ENCODE measurements at regions not wholly inside any gene's neighbourhood (a gene's known extent, or its start where the extent isn't known, plus 50 kb on each side); places are given as distances from the start of the nearest gene placed in this dataset.

DNA sequence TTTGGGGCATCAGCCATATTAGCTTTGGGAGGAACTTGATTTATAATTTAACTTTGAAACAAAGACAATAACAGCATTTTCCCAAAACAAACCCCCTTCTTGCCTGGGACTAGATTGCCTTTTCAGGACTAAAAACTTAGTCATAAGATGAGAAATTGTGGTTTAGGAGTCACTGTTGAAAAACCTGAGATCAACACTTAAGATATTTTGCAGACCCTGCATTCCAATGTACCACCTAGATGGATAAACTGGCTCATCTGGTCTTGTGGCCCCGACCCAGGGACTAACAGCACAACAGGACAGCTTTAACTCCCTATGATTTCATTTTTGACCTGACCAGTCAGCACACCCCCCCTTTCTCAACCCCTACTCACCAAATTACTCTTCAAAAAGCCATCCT is 1165.4 kb downstream of the XPNPEP1 start:
- TF ChIP-seq, protein P1, sequence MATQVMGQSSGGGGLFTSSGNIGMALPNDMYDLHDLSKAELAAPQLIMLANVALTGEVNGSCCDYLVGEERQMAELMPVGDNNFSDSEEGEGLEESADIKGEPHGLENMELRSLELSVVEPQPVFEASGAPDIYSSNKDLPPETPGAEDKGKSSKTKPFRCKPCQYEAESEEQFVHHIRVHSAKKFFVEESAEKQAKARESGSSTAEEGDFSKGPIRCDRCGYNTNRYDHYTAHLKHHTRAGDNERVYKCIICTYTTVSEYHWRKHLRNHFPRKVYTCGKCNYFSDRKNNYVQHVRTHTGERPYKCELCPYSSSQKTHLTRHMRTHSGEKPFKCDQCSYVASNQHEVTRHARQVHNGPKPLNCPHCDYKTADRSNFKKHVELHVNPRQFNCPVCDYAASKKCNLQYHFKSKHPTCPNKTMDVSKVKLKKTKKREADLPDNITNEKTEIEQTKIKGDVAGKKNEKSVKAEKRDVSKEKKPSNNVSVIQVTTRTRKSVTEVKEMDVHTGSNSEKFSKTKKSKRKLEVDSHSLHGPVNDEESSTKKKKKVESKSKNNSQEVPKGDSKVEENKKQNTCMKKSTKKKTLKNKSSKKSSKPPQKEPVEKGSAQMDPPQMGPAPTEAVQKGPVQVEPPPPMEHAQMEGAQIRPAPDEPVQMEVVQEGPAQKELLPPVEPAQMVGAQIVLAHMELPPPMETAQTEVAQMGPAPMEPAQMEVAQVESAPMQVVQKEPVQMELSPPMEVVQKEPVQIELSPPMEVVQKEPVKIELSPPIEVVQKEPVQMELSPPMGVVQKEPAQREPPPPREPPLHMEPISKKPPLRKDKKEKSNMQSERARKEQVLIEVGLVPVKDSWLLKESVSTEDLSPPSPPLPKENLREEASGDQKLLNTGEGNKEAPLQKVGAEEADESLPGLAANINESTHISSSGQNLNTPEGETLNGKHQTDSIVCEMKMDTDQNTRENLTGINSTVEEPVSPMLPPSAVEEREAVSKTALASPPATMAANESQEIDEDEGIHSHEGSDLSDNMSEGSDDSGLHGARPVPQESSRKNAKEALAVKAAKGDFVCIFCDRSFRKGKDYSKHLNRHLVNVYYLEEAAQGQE (IDR thresholded peaks at IDR 0.05; ENCODE audit: unreplicated experiment): no peak
- TF ChIP-seq NANOG (IDR thresholded peaks at IDR 0.05; ENCODE audit: borderline replicate concordance): no peak
- TF ChIP-seq, protein P2, sequence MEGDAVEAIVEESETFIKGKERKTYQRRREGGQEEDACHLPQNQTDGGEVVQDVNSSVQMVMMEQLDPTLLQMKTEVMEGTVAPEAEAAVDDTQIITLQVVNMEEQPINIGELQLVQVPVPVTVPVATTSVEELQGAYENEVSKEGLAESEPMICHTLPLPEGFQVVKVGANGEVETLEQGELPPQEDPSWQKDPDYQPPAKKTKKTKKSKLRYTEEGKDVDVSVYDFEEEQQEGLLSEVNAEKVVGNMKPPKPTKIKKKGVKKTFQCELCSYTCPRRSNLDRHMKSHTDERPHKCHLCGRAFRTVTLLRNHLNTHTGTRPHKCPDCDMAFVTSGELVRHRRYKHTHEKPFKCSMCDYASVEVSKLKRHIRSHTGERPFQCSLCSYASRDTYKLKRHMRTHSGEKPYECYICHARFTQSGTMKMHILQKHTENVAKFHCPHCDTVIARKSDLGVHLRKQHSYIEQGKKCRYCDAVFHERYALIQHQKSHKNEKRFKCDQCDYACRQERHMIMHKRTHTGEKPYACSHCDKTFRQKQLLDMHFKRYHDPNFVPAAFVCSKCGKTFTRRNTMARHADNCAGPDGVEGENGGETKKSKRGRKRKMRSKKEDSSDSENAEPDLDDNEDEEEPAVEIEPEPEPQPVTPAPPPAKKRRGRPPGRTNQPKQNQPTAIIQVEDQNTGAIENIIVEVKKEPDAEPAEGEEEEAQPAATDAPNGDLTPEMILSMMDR (conservative IDR thresholded peaks at IDR 0.05; ENCODE audit: low read depth in 2 of 2): no peak
- TF ChIP-seq STAT1 (IDR thresholded peaks at IDR 0.05; ENCODE audit: unreplicated experiment): no peak
- TF ChIP-seq POLR2AphosphoS5 (IDR thresholded peaks at IDR 0.05; ENCODE audit: low read depth): no peak
- TF ChIP-seq EZH2 (IDR thresholded peaks at IDR 0.05; ENCODE audit: low read depth, unreplicated experiment): no peak
- TF ChIP-seq, protein P3, sequence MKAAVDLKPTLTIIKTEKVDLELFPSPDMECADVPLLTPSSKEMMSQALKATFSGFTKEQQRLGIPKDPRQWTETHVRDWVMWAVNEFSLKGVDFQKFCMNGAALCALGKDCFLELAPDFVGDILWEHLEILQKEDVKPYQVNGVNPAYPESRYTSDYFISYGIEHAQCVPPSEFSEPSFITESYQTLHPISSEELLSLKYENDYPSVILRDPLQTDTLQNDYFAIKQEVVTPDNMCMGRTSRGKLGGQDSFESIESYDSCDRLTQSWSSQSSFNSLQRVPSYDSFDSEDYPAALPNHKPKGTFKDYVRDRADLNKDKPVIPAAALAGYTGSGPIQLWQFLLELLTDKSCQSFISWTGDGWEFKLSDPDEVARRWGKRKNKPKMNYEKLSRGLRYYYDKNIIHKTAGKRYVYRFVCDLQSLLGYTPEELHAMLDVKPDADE (IDR thresholded peaks at IDR 0.05): no peak
- TF ChIP-seq JUNB (IDR thresholded peaks at IDR 0.05; ENCODE audit: unreplicated experiment): no peak
- TF ChIP-seq CREB1 (CRISPR knock-in tag; IDR thresholded peaks at IDR 0.05; ENCODE audit: low read depth): no peak
- no peak for TF ChIP-seq EZH2phosphoT487 (IDR thresholded peaks at IDR 0.05; ENCODE audit: unreplicated experiment)
- no peak for TF ChIP-seq ZNF114 (CRISPR knock-in tag; IDR thresholded peaks at IDR 0.05)

Data from GM23338 (cell line).